Right atrium auricular region (tissue), 2 donors: ENCODE measurements at regions not wholly inside any gene's neighbourhood (a gene's known extent, or its start where the extent isn't known, plus 50 kb on each side); places are given as distances from the start of the nearest gene placed in this dataset.
"Not testable (repeated sequence)": the region's sequence is repeated elsewhere in the genome, so short reads cannot be mapped to it uniquely, and the experiment has no call there.

Experiments
- DNase-seq: peaks from one replicate; pipeline ENCODE4 v3.0.0-alpha.2; 2019; ENCODE audit warnings: low spot score
- H3K27ac ChIP-seq, 2 donors: fragments of 200-600 bp; sonication (generic); 1 replicate in 1 of 2; 2 replicates in 1 of 2; pipeline ENCODE4 v1.5.1; 2016 to 2019
- H3K27me3 ChIP-seq, 2 donors: fragments of 200-600 bp; sonication (generic); one replicate each; pipeline versions ENCODE4 v1.5.1 to v1.6.0; 2017 to 2019
- H3K36me3 ChIP-seq: fragments of 200-600 bp; sonication (generic); one replicate; pipeline ENCODE4 v1.5.1; 2016
- H3K4me1 ChIP-seq, 2 donors: fragments of 200-600 bp; sonication (generic); one replicate each; pipeline versions ENCODE4 v1.5.1 to v1.6.0; 2017 to 2019
- H3K4me3 ChIP-seq, 2 donors: fragments of 200-600 bp; sonication (generic); 1 replicate in 1 of 2; 2 replicates in 1 of 2; pipeline ENCODE4 v1.5.1; 2017 to 2019; ENCODE audit warnings: mild to moderate bottlenecking in 1 of 2, moderate library complexity in 1 of 2
- H3K9me3 ChIP-seq, 2 donors: fragments of 200-600 bp; sonication (generic); one replicate each; pipeline ENCODE4 v1.5.1; 2019
- CTCF ChIP-seq, 2 donors: fragments of 200-600 bp; sonication (generic); IDR thresholded peaks; one replicate each; pipeline ENCODE4 v1.5.1; 2019; ENCODE audit warnings: antibody characterized with exemption in 2 of 2

GRCh38 chr14:86357119-86357518 lies 827.2 kb downstream of the FLRT2 start:
- Histone ChIP-seq H3K36me3 (no peaks in the 10 kb centered on the region), H3K9me3 (no peaks in the 10 kb centered on the region), H3K4me1 (no peaks in the 10 kb centered on the region), H3K27me3 (no peaks in the 10 kb centered on the region), H3K4me3 (no peak overlapping the region), H3K27ac (no peak overlapping the region)
- DNase-seq, result no peak
- TF ChIP-seq CTCF (IDR thresholded peaks at IDR 0.05), result no peak

- no peaks in the 10 kb centered on the region for H3K36me3 ChIP-seq
- no peaks in the 10 kb centered on the region for H3K9me3 ChIP-seq
- TF ChIP-seq CTCF (IDR thresholded peaks at IDR 0.05), result no peak
- H3K4me3 ChIP-seq, result no peak overlapping the region
- DNase-seq, result no peak
- no peaks in the 10 kb centered on the region for H3K4me1 ChIP-seq
- no peak overlapping the region for H3K27ac ChIP-seq
- no peaks in the 10 kb centered on the region for H3K27me3 ChIP-seq
Measured at GRCh38 chr14:86346818-86347384, 817.0 kb downstream of the FLRT2 start.

- no peaks in the 10 kb centered on the region for H3K27me3 ChIP-seq
- no peak for DNase-seq
- no peaks in the 10 kb centered on the region for H3K9me3 ChIP-seq
- no peaks in the 10 kb centered on the region for H3K36me3 ChIP-seq
- no peaks in the 10 kb centered on the region for H3K4me1 ChIP-seq
- no peak overlapping the region for H3K27ac ChIP-seq
- H3K4me3 ChIP-seq, result no peak overlapping the region
- TF ChIP-seq CTCF (IDR thresholded peaks at IDR 0.05), result no peak
Measured at GRCh38 chr14:86334355-86334754, 804.4 kb downstream of the FLRT2 start.

- no peak for DNase-seq
- no peak overlapping the region for H3K27ac ChIP-seq
- no peaks in the 10 kb centered on the region for H3K36me3 ChIP-seq
- no peak for TF ChIP-seq CTCF (IDR thresholded peaks at IDR 0.05)
- no peak overlapping the region for H3K4me3 ChIP-seq
- H3K9me3 ChIP-seq, result no peaks in the 10 kb centered on the region
- H3K27me3 ChIP-seq, result no peaks in the 10 kb centered on the region
- no peaks in the 10 kb centered on the region for H3K4me1 ChIP-seq
Measured at GRCh38 chr14:86333493-86333892, 803.5 kb downstream of the FLRT2 start.

GRCh38 chr14:86331341-86331740 lies 801.4 kb downstream of the FLRT2 start:
- Histone ChIP-seq H3K27me3 (no peaks in the 10 kb centered on the region), H3K27ac (no peak overlapping the region), H3K4me1 (no peaks in the 10 kb centered on the region), H3K9me3 (no peaks in the 10 kb centered on the region), H3K4me3 (no peak overlapping the region), H3K36me3 (no peaks in the 10 kb centered on the region)
- no peak for DNase-seq
- no peak for TF ChIP-seq CTCF (IDR thresholded peaks at IDR 0.05)

- Histone ChIP-seq H3K27ac (no peak overlapping the region), H3K27me3 (no peaks in the 10 kb centered on the region), H3K4me1 (no peaks in the 10 kb centered on the region), H3K4me3 (no peak overlapping the region), H3K9me3 (no peaks in the 10 kb centered on the region), H3K36me3 (no peaks in the 10 kb centered on the region)
- no peak for TF ChIP-seq CTCF (IDR thresholded peaks at IDR 0.05)
- DNase-seq, result no peak
Measured at GRCh38 chr14:86321151-86321550, 791.2 kb downstream of the FLRT2 start.

GRCh38 chr14:86312154-86312665 lies 782.3 kb downstream of the FLRT2 start:
- H3K4me1 ChIP-seq, H3K36me3 ChIP-seq, H3K27me3 ChIP-seq, H3K9me3 ChIP-seq, H3K4me3 ChIP-seq, H3K27ac ChIP-seq, DNase-seq: not testable (repeated sequence)
